ENCODE measurements at regions not wholly inside any gene's neighbourhood (a gene's known extent, or its start where the extent isn't known, plus 50 kb on each side); places are given as distances from the start of the nearest gene placed in this dataset.
"Not testable (repeated sequence)": the region's sequence is repeated elsewhere in the genome, so short reads cannot be mapped to it uniquely, and the experiment has no call there.

DNA sequence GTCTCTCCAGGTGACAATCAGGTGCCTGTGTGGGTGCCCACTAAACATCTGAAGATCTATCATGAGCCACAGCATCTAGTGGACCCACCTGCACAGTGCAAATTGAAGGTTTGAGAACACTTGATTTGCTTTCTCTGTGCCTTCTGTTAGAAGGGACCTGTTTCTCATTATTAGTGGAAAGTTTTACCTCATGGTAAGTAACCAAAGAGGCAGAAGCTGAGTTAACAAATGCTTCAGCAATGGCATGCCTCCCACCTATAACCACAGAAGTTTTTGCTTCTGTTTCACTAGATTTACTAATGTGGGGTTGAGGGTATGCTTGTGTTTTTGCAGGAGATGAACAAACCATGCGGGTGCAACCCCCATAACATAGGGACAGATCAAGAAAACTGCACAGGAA is 297.4 kb upstream of the DKK2 start:
- Histone ChIP-seq H2AFZ (ENCODE audit: insufficient read depth, low read length, poor library complexity) (no peak overlapping the region), H3K27ac (ENCODE audit: low read depth, low read length) (peak overlapping the region; percentile 17), H2BK5ac (ENCODE audit: low read depth, low read length, poor library complexity) (peak overlapping the region; percentile 31), H3K9ac (ENCODE audit: low read length) (no peak overlapping the region), H3K79me1 (ENCODE audit: low read length) (no peaks in the 10 kb centered on the region), H3K4me2 (ENCODE audit: low read length) (no peak overlapping the region), H3K18ac (ENCODE audit: low read length) (no peak overlapping the region), H3K36me3 (ENCODE audit: control insufficient read depth in 1 of 2, insufficient read depth in 2 of 2, low read length in 2 of 2) (no peaks in the 10 kb centered on the region), H3K27me3 (ENCODE audit: insufficient read depth, low read length) (no peaks in the 10 kb centered on the region), H2AK5ac (ENCODE audit: low read length) (no peak overlapping the region), H4K12ac (ENCODE audit: low read depth, low read length) (no peak overlapping the region), H2BK12ac (ENCODE audit: low read length) (no peak overlapping the region), H3K4ac (ENCODE audit: low read depth, low read length) (no peak overlapping the region), H4K91ac (ENCODE audit: low read depth, low read length) (no peak overlapping the region), H3K79me2 (ENCODE audit: control insufficient read depth, insufficient read depth, low read length, poor library complexity) (no peaks in the 10 kb centered on the region), H3K14ac (ENCODE audit: low read length) (no peak overlapping the region), H3K4me3 (ENCODE audit: low read depth, low read length) (no peak overlapping the region), H3K23ac (ENCODE audit: low read length) (no peak overlapping the region), H3K4me1 (ENCODE audit: control insufficient read depth in 1 of 2, insufficient read depth in 2 of 2, low read length in 2 of 2) (no peaks in the 10 kb centered on the region), H4K8ac (ENCODE audit: low read depth, low read length) (no peak overlapping the region), H2BK120ac (ENCODE audit: insufficient read depth, low read length, poor library complexity) (no peak overlapping the region), H3K9me3 (ENCODE audit: insufficient read depth, low read depth, low read length) (no peaks in the 10 kb centered on the region)
- WGBS (ENCODE audit: extremely low coverage, insufficient coverage, insufficient read length) = no CpG with 5 or more reads among the region's 1 CpG
- DNase-seq = no peak

DNA sequence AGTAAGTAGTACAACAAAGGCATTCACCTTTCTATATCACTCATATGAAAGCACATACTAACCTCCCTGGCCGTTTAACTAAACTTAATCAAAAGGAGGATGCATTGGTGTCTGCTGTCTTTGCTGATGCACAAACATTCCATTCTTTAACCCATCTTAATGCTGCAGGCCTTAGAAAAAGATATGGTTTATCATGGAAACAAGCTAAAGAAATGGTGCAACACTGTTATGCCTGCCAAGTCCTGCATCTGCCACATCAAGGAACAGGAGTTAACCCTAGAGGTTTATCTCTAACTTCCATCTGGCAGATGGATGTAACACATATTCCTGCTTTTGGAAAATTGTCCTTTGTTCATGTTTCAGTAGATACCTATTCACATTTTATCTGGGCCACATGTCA is 296.5 kb upstream of the DKK2 start:
- H3K4ac ChIP-seq (ENCODE audit: low read depth, low read length); H3K27ac ChIP-seq (ENCODE audit: low read depth, low read length); DNase-seq; H3K79me2 ChIP-seq (ENCODE audit: control insufficient read depth, insufficient read depth, low read length, poor library complexity); H3K79me1 ChIP-seq (ENCODE audit: low read length); H2BK120ac ChIP-seq (ENCODE audit: insufficient read depth, low read length, poor library complexity); H3K4me1 ChIP-seq (ENCODE audit: control insufficient read depth in 1 of 2, insufficient read depth in 2 of 2, low read length in 2 of 2); H3K27me3 ChIP-seq (ENCODE audit: insufficient read depth, low read length); H3K4me2 ChIP-seq (ENCODE audit: low read length); H3K18ac ChIP-seq (ENCODE audit: low read length); H2BK5ac ChIP-seq (ENCODE audit: low read depth, low read length, poor library complexity); H3K9ac ChIP-seq (ENCODE audit: low read length); H4K8ac ChIP-seq (ENCODE audit: low read depth, low read length); H3K4me3 ChIP-seq (ENCODE audit: low read depth, low read length); H3K14ac ChIP-seq (ENCODE audit: low read length); H2AK5ac ChIP-seq (ENCODE audit: low read length); H4K91ac ChIP-seq (ENCODE audit: low read depth, low read length); H3K36me3 ChIP-seq (ENCODE audit: control insufficient read depth in 1 of 2, insufficient read depth in 2 of 2, low read length in 2 of 2); H3K9me3 ChIP-seq (ENCODE audit: insufficient read depth, low read depth, low read length); H2BK12ac ChIP-seq (ENCODE audit: low read length); H2AFZ ChIP-seq (ENCODE audit: insufficient read depth, low read length, poor library complexity); H3K23ac ChIP-seq (ENCODE audit: low read length); H4K12ac ChIP-seq (ENCODE audit: low read depth, low read length): not testable (repeated sequence)
- WGBS (ENCODE audit: extremely low coverage, insufficient coverage, insufficient read length) = no CpG with 5 or more reads among the region's 1 CpG

DNA sequence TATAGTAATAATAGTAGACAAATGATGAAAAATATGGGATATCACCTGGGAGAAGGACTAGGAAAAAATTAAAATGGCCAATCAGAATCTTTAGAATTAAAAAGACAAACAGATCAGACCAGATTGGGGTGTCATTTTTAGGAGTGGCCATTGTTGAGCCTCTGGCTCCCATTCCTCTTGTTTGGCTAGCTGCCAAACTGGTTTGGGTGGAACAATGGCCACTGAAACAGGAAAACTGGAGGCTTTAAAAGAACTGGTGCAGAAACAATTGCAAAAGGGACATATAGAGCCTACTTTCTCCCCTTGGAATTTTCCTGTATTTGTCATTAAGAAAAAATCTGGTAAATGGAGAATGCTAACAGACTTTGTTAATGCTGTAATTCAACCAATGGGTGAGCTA is 294.8 kb upstream of the DKK2 start:
- no peaks in the 10 kb centered on the region for H3K4me1 ChIP-seq (ENCODE audit: control insufficient read depth in 1 of 2, insufficient read depth in 2 of 2, low read length in 2 of 2)
- peaks cover 0 to 2% of the 10 kb centered on the region in 2 experiments for H3K36me3 ChIP-seq (ENCODE audit: control insufficient read depth in 1 of 2, insufficient read depth in 2 of 2, low read length in 2 of 2)
- H2BK5ac ChIP-seq (ENCODE audit: low read depth, low read length, poor library complexity) = no peak overlapping the region
- no peak overlapping the region for H3K23ac ChIP-seq (ENCODE audit: low read length)
- DNase-seq = no peak
- H2BK12ac ChIP-seq (ENCODE audit: low read length) = no peak overlapping the region
- no peak overlapping the region for H4K12ac ChIP-seq (ENCODE audit: low read depth, low read length)
- H4K8ac ChIP-seq (ENCODE audit: low read depth, low read length) = no peak overlapping the region
- no peak overlapping the region for H3K4ac ChIP-seq (ENCODE audit: low read depth, low read length)
- no peak overlapping the region for H3K9ac ChIP-seq (ENCODE audit: low read length)
- H3K27me3 ChIP-seq (ENCODE audit: insufficient read depth, low read length) = no peaks in the 10 kb centered on the region
- H3K18ac ChIP-seq (ENCODE audit: low read length) = no peak overlapping the region
- no peaks in the 10 kb centered on the region for H3K79me2 ChIP-seq (ENCODE audit: control insufficient read depth, insufficient read depth, low read length, poor library complexity)
- H3K79me1 ChIP-seq (ENCODE audit: low read length) = no peaks in the 10 kb centered on the region
- no peak overlapping the region for H3K4me3 ChIP-seq (ENCODE audit: low read depth, low read length)
- no peak overlapping the region for H2AFZ ChIP-seq (ENCODE audit: insufficient read depth, low read length, poor library complexity)
- no peak overlapping the region for H3K14ac ChIP-seq (ENCODE audit: low read length)
- H3K27ac ChIP-seq (ENCODE audit: low read depth, low read length) = no peak overlapping the region
- no peak overlapping the region for H2AK5ac ChIP-seq (ENCODE audit: low read length)
- H2BK120ac ChIP-seq (ENCODE audit: insufficient read depth, low read length, poor library complexity) = no peak overlapping the region
- no peak overlapping the region for H3K4me2 ChIP-seq (ENCODE audit: low read length)
- H3K9me3 ChIP-seq (ENCODE audit: insufficient read depth, low read depth, low read length) = peaks cover 5% of the 10 kb centered on the region
- no peak overlapping the region for H4K91ac ChIP-seq (ENCODE audit: low read depth, low read length)

DNA sequence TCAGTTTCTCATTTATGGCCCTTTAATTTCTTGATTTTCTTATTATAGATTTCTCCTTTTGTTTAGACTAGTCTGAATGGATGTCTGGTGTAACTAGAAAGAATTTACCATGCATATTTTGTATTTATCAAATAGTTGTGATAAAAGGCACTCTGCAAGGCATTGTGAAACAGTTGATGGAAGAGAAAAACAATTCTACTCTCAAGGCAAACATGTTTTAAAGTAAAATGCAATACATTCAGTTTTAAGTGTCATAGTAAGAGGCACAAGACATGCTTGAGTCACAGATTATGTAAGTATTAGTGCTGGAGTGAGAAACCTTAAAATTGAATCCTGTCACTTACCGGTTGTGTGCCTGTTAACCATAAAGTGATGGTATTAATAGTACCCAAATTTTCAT is 283.3 kb upstream of the DKK2 start:
- Histone ChIP-seq H2AFZ (ENCODE audit: insufficient read depth, low read length, poor library complexity) (no peak overlapping the region), H3K4ac (ENCODE audit: low read depth, low read length) (no peak overlapping the region), H3K9me3 (ENCODE audit: insufficient read depth, low read depth, low read length) (no peaks in the 10 kb centered on the region), H4K8ac (ENCODE audit: low read depth, low read length) (no peak overlapping the region), H3K79me2 (ENCODE audit: control insufficient read depth, insufficient read depth, low read length, poor library complexity) (no peaks in the 10 kb centered on the region), H3K23ac (ENCODE audit: low read length) (no peak overlapping the region), H3K4me1 (ENCODE audit: control insufficient read depth in 1 of 2, insufficient read depth in 2 of 2, low read length in 2 of 2) (no peaks in the 10 kb centered on the region), H3K18ac (ENCODE audit: low read length) (no peak overlapping the region), H2BK120ac (ENCODE audit: insufficient read depth, low read length, poor library complexity) (no peak overlapping the region), H4K91ac (ENCODE audit: low read depth, low read length) (no peak overlapping the region), H3K4me3 (ENCODE audit: low read depth, low read length) (no peak overlapping the region), H3K79me1 (ENCODE audit: low read length) (no peaks in the 10 kb centered on the region), H3K27ac (ENCODE audit: low read depth, low read length) (no peak overlapping the region), H2AK5ac (ENCODE audit: low read length) (no peak overlapping the region), H2BK5ac (ENCODE audit: low read depth, low read length, poor library complexity) (no peak overlapping the region), H2BK12ac (ENCODE audit: low read length) (no peak overlapping the region), H3K14ac (ENCODE audit: low read length) (no peak overlapping the region), H3K4me2 (ENCODE audit: low read length) (no peak overlapping the region), H3K36me3 (ENCODE audit: control insufficient read depth in 1 of 2, insufficient read depth in 2 of 2, low read length in 2 of 2) (no peaks in the 10 kb centered on the region), H3K27me3 (ENCODE audit: insufficient read depth, low read length) (no peaks in the 10 kb centered on the region), H3K9ac (ENCODE audit: low read length) (no peak overlapping the region), H4K12ac (ENCODE audit: low read depth, low read length) (no peak overlapping the region)
- WGBS (ENCODE audit: extremely low coverage, insufficient coverage, insufficient read length) = no CpG with 5 or more reads among the region's 1 CpG
- peak in 1 of 2 donors; percentile 66 for DNase-seq

DNA sequence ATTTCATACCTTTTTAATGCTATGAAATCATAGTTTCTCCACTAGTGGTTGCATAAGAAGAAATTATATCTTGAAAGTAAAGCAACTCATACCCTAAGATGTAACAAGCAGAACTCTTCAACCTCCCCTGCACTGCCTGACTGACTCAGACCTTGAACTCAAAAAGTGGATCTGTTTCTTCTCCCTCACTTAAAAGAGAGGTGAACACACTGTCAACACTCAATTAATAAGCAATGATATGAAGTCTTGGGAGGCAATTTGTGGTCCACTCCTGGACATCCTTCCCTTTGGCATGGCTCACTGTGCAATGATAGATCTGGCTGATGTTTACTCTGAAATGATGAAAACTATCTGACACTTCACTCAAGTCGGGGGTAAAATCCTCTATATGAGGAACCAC is 282.0 kb upstream of the DKK2 start:
- Histone ChIP-seq H3K14ac (ENCODE audit: low read length) (no peak overlapping the region), H3K36me3 (ENCODE audit: control insufficient read depth in 1 of 2, insufficient read depth in 2 of 2, low read length in 2 of 2) (no peaks in the 10 kb centered on the region), H2BK5ac (ENCODE audit: low read depth, low read length, poor library complexity) (no peak overlapping the region), H3K9ac (ENCODE audit: low read length) (no peak overlapping the region), H3K4me2 (ENCODE audit: low read length) (no peak overlapping the region), H3K23ac (ENCODE audit: low read length) (no peak overlapping the region), H3K79me2 (ENCODE audit: control insufficient read depth, insufficient read depth, low read length, poor library complexity) (no peaks in the 10 kb centered on the region), H3K27ac (ENCODE audit: low read depth, low read length) (no peak overlapping the region), H2AFZ (ENCODE audit: insufficient read depth, low read length, poor library complexity) (no peak overlapping the region), H3K4me3 (ENCODE audit: low read depth, low read length) (no peak overlapping the region), H2AK5ac (ENCODE audit: low read length) (no peak overlapping the region), H3K79me1 (ENCODE audit: low read length) (no peaks in the 10 kb centered on the region), H3K4me1 (ENCODE audit: control insufficient read depth in 1 of 2, insufficient read depth in 2 of 2, low read length in 2 of 2) (no peaks in the 10 kb centered on the region), H4K8ac (ENCODE audit: low read depth, low read length) (no peak overlapping the region), H3K27me3 (ENCODE audit: insufficient read depth, low read length) (no peaks in the 10 kb centered on the region), H2BK120ac (ENCODE audit: insufficient read depth, low read length, poor library complexity) (no peak overlapping the region), H3K9me3 (ENCODE audit: insufficient read depth, low read depth, low read length) (no peaks in the 10 kb centered on the region), H2BK12ac (ENCODE audit: low read length) (no peak overlapping the region), H4K12ac (ENCODE audit: low read depth, low read length) (no peak overlapping the region), H3K18ac (ENCODE audit: low read length) (no peak overlapping the region), H4K91ac (ENCODE audit: low read depth, low read length) (no peak overlapping the region), H3K4ac (ENCODE audit: low read depth, low read length) (no peak overlapping the region)
- DNase-seq = no peak
- no CpG with 5 or more reads among the region's 1 CpG for WGBS (ENCODE audit: extremely low coverage, insufficient coverage, insufficient read length)
